GM23338 (cell line): ENCODE measurements at regions not wholly inside any gene's neighbourhood (a gene's known extent, or its start where the extent isn't known, plus 50 kb on each side); places are given as distances from the start of the nearest gene placed in this dataset.

ENCODE experiments used
- ATAC-seq: fragments of 200-7000 bp; cut with Tn5 transposase; 3 replicates; pipeline ENCODE4 v1.9.1; 2020
- DNase-seq: peaks from one replicate; pipeline ENCODE4 v3.0.0-alpha.2; 2015; ENCODE audit warnings: low spot score
- H2AFZ ChIP-seq: fragments of 200-600 bp; sonication (generic); 2 replicates; pipeline ENCODE4 v1.8.0; 2016; ENCODE audit warnings: antibody characterized with exemption, mild to moderate bottlenecking, moderate library complexity
- H3F3A ChIP-seq: fragments of 200-600 bp; sonication (generic); replicated peaks from 2 replicates; pipeline ENCODE4 v1.8.0; 2017; ENCODE audit warnings: antibody characterized with exemption, mixed run types, low read depth
- H3K27ac ChIP-seq: fragments of 200-600 bp; sonication (generic); 2 replicates; pipeline ENCODE4 v1.6.1; 2016; ENCODE audit warnings: low read depth
- H3K27me3 ChIP-seq: fragments of 200-600 bp; sonication (generic); 2 replicates; pipeline ENCODE4 v1.8.0; 2016; ENCODE audit warnings: mild to moderate bottlenecking, mixed run types, moderate library complexity; ENCODE audit not compliant: insufficient read depth
- H3K36me3 ChIP-seq: fragments of 200-600 bp; sonication (generic); 2 replicates; pipeline ENCODE4 v1.8.0; 2016; ENCODE audit warnings: mild to moderate bottlenecking; ENCODE audit not compliant: insufficient read depth
- H3K4me1 ChIP-seq: fragments of 200-600 bp; sonication (generic); 2 replicates; pipeline ENCODE4 v1.8.0; 2016; ENCODE audit warnings: mild to moderate bottlenecking, moderate library complexity; ENCODE audit not compliant: insufficient read depth
- H3K4me2 ChIP-seq: fragments of 200-600 bp; sonication (generic); 2 replicates; pipeline ENCODE4 v1.7.1; 2017; ENCODE audit warnings: mixed run types
- H3K4me3 ChIP-seq: fragments of 200-600 bp; sonication (generic); 2 replicates; pipeline ENCODE4 v1.6.1; 2016; ENCODE audit warnings: mixed run types
- H3K79me2 ChIP-seq: fragments of 200-600 bp; sonication (generic); replicated peaks from 2 replicates; pipeline ENCODE4 v1.8.0; 2017; ENCODE audit warnings: mild to moderate bottlenecking; ENCODE audit not compliant: insufficient read depth
- H3K9me2 ChIP-seq: fragments of 200-600 bp; sonication (generic); 2 replicates; pipeline ENCODE4 v1.8.0; 2017; ENCODE audit not compliant: insufficient read depth
- H4K20me1 ChIP-seq: fragments of 200-600 bp; sonication (generic); replicated peaks from 2 replicates; pipeline ENCODE4 v1.8.0; 2017; ENCODE audit warnings: mild to moderate bottlenecking; ENCODE audit not compliant: insufficient read depth
- H3K27ac Mint-ChIP-seq: 2 replicates; pipeline ENCODE4 v1.8.0; 2020; ENCODE audit warnings: inconsistent platforms, mild to moderate bottlenecking, moderate library complexity, mixed read lengths
- H3K27me3 Mint-ChIP-seq: 3 replicates; pipeline ENCODE4 v1.8.0; 2022; ENCODE audit warnings: low read depth, mild to moderate bottlenecking, moderate library complexity, mixed read lengths, inconsistent platforms; ENCODE audit not compliant: insufficient read depth, poor library complexity
- H3K36me3 Mint-ChIP-seq: 3 replicates; pipeline ENCODE4 v1.8.0; 2021; ENCODE audit warnings: low read depth, mild to moderate bottlenecking, inconsistent platforms, moderate library complexity, mixed read lengths
- H3K4me1 Mint-ChIP-seq: 3 replicates; pipeline ENCODE4 v1.8.0; 2020; ENCODE audit warnings: mild to moderate bottlenecking, inconsistent platforms, mixed read lengths
- H3K4me3 Mint-ChIP-seq: 3 replicates; pipeline ENCODE4 v1.8.0; 2021; ENCODE audit warnings: moderate library complexity, mild to moderate bottlenecking, inconsistent platforms, mixed read lengths
- H3K9me3 Mint-ChIP-seq: 3 replicates; pipeline ENCODE4 v1.8.0; 2020; ENCODE audit warnings: moderate library complexity, mild to moderate bottlenecking, inconsistent platforms, mixed read lengths
- CREB1 ChIP-seq: fragments of 250-450 bp; sonication (Bioruptor Pico); IDR thresholded peaks from 2 replicates; pipeline ENCODE4 v1.5.0; 2020; ENCODE audit warnings: low read depth, mild to moderate bottlenecking, moderate library complexity
- EZH2phosphoT487 ChIP-seq: fragments of 200-600 bp; sonication (generic); IDR thresholded peaks from one replicate; pipeline ENCODE4 v1.8.1; 2018; ENCODE audit warnings: antibody characterized with exemption; ENCODE audit not compliant: unreplicated experiment
- POLR2AphosphoS5 ChIP-seq: IDR thresholded peaks from 2 replicates; pipeline ENCODE4 v1.6.1; 2016; ENCODE audit warnings: antibody characterized with exemption, low read depth
- STAT1 ChIP-seq: IDR thresholded peaks from one replicate; pipeline ENCODE4 v1.6.1; 2016; ENCODE audit warnings: antibody characterized with exemption; ENCODE audit not compliant: unreplicated experiment
- ZNF114 ChIP-seq: fragments of 250-450 bp; sonication (Bioruptor Pico); IDR thresholded peaks from 2 replicates; pipeline ENCODE4 v1.5.0; 2020; ENCODE audit warnings: mild to moderate bottlenecking, moderate library complexity
- ZNF331 ChIP-seq: fragments of 250-450 bp; sonication (Bioruptor Pico); IDR thresholded peaks from 2 replicates; pipeline ENCODE4 v1.5.0; 2020; ENCODE audit warnings: low read depth, mild to moderate bottlenecking, moderate library complexity
- TF ChIP-seq, protein P1 (sequence below): IDR thresholded peaks from 2 replicates; pipeline ENCODE4 v1.6.1; 2016; ENCODE audit warnings: antibody characterized with exemption
- TF ChIP-seq, protein P2 (sequence below): IDR thresholded peaks from one replicate; pipeline ENCODE4 v1.6.1; 2018; ENCODE audit warnings: antibody characterized with exemption; ENCODE audit not compliant: unreplicated experiment

DNA sequence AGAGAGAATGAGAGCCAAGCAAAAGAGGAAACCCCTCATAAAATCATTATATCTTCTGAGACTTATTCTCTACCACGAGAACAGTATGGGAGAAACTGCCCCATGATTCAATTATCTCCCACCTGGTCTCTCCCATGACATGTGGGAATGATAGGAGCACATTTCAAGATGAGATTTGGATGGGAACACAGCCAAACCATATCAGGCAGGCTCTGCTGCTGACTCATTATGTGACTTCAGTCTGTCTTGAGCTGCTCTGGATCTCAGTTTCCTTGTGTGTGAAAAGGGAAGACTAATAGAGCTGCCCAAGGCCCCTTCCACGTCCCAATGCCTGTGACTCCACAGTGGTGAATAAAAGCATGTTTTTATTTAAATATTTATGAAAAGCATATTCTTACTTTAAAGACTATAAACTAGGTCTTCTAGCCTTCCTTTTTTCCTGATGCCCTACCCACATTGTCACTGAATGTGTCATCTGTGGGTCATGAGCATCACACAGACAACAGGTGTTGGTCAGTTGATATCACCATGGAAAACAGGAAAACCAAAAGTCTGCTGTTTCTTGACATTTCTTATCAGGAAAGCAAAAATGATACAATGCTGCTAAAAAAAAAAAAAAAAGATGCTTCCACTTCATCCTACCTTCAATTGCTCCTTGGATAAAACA lies 96.0 kb upstream of the PPP2R3A start:
- Histone ChIP-seq H3K4me3 (no peak overlapping the region), H4K20me1 (no peaks in the 10 kb centered on the region), H3K27ac (no peak overlapping the region), H3F3A (no peaks in the 10 kb centered on the region), H3K4me2 (no peak overlapping the region), H2AFZ (no peak overlapping the region), H3K36me3 (no peaks in the 10 kb centered on the region), H3K4me1 (no peaks in the 10 kb centered on the region), H3K27me3 (no peaks in the 10 kb centered on the region), H3K79me2 (no peaks in the 10 kb centered on the region), H3K9me2 (peaks cover 4% of the 10 kb centered on the region; the same call in 1 of the 2 replicates)
- H3K27ac Mint-ChIP-seq: no peak overlapping the region
- no peak for ATAC-seq
- DNase-seq: no peak
- H3K36me3 Mint-ChIP-seq: peaks cover 3% of the 10 kb centered on the region; the same call in 1 of the 3 replicates
- H3K4me1 Mint-ChIP-seq: no peaks in the 10 kb centered on the region
- peaks cover 16% of the 10 kb centered on the region for H3K9me3 Mint-ChIP-seq
- TF ChIP-seq, protein P1, sequence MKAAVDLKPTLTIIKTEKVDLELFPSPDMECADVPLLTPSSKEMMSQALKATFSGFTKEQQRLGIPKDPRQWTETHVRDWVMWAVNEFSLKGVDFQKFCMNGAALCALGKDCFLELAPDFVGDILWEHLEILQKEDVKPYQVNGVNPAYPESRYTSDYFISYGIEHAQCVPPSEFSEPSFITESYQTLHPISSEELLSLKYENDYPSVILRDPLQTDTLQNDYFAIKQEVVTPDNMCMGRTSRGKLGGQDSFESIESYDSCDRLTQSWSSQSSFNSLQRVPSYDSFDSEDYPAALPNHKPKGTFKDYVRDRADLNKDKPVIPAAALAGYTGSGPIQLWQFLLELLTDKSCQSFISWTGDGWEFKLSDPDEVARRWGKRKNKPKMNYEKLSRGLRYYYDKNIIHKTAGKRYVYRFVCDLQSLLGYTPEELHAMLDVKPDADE: no peak
- TF ChIP-seq EZH2phosphoT487: no peak
- no peak for TF ChIP-seq ZNF114 (CRISPR knock-in tag)
- TF ChIP-seq STAT1: no peak
- TF ChIP-seq ZNF331 (CRISPR knock-in tag): no peak
- TF ChIP-seq, protein P2, sequence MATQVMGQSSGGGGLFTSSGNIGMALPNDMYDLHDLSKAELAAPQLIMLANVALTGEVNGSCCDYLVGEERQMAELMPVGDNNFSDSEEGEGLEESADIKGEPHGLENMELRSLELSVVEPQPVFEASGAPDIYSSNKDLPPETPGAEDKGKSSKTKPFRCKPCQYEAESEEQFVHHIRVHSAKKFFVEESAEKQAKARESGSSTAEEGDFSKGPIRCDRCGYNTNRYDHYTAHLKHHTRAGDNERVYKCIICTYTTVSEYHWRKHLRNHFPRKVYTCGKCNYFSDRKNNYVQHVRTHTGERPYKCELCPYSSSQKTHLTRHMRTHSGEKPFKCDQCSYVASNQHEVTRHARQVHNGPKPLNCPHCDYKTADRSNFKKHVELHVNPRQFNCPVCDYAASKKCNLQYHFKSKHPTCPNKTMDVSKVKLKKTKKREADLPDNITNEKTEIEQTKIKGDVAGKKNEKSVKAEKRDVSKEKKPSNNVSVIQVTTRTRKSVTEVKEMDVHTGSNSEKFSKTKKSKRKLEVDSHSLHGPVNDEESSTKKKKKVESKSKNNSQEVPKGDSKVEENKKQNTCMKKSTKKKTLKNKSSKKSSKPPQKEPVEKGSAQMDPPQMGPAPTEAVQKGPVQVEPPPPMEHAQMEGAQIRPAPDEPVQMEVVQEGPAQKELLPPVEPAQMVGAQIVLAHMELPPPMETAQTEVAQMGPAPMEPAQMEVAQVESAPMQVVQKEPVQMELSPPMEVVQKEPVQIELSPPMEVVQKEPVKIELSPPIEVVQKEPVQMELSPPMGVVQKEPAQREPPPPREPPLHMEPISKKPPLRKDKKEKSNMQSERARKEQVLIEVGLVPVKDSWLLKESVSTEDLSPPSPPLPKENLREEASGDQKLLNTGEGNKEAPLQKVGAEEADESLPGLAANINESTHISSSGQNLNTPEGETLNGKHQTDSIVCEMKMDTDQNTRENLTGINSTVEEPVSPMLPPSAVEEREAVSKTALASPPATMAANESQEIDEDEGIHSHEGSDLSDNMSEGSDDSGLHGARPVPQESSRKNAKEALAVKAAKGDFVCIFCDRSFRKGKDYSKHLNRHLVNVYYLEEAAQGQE: no peak
- no peak overlapping the region for H3K4me3 Mint-ChIP-seq
- H3K27me3 Mint-ChIP-seq: no peaks in the 10 kb centered on the region

DNA sequence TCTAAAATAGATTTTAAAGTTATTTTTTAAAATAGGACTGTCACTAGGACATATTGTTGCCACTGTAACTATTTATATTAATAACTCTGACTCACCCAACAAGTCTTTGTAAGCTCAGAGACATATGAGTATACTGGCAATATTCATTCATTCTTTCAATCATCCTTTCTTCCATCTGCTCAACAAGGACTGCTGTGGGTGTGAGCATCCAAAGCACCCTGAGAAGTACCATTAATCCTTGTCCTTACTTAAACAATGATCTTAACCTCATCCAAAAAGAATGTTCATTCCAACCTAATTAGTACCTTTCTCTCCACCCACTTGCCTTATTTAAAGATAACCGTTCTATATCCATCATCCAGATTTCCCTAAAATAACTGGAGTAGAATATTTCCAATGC lies 94.2 kb upstream of the PPP2R3A start:
- Histone ChIP-seq H3K36me3 (no peaks in the 10 kb centered on the region), H3K4me3 (no peak overlapping the region), H3K27ac (no peak overlapping the region), H3K4me1 (no peaks in the 10 kb centered on the region), H3F3A (no peaks in the 10 kb centered on the region), H3K9me2 (0 out of 2 replicates have a peak, but pooled peaks cover 4% of the 10 kb centered on the region), H2AFZ (no peak overlapping the region), H4K20me1 (no peaks in the 10 kb centered on the region), H3K79me2 (no peaks in the 10 kb centered on the region), H3K4me2 (no peak overlapping the region), H3K27me3 (no peaks in the 10 kb centered on the region)
- H3K4me1 Mint-ChIP-seq: no peaks in the 10 kb centered on the region
- DNase-seq (no peak), ATAC-seq (no peak)
- TF ChIP-seq ZNF331 (CRISPR knock-in tag) (no peak), POLR2AphosphoS5 (no peak), CREB1 (CRISPR knock-in tag) (no peak), STAT1 (no peak)
- TF ChIP-seq, protein P1: no peak
- no peak overlapping the region for H3K27ac Mint-ChIP-seq
- peaks cover 16% of the 10 kb centered on the region for H3K9me3 Mint-ChIP-seq
- H3K4me3 Mint-ChIP-seq: no peak overlapping the region
- H3K36me3 Mint-ChIP-seq: peaks cover 3% of the 10 kb centered on the region; the same call in 1 of the 3 replicates
- H3K27me3 Mint-ChIP-seq: no peaks in the 10 kb centered on the region
